OCI-M1 (cell line): ENCODE measurements at regions not wholly inside any gene's neighbourhood (a gene's known extent, or its start where the extent isn't known, plus 50 kb on each side); places are given as distances from the start of the nearest gene placed in this dataset.
"Not testable (repeated sequence)": the region's sequence is repeated elsewhere in the genome, so short reads cannot be mapped to it uniquely, and the experiment has no call there.

Experiments
- DNase-seq: peaks from one replicate; lab custom pipeline; 2025; lab: John Stamatoyannopoulos, UW

DNA sequence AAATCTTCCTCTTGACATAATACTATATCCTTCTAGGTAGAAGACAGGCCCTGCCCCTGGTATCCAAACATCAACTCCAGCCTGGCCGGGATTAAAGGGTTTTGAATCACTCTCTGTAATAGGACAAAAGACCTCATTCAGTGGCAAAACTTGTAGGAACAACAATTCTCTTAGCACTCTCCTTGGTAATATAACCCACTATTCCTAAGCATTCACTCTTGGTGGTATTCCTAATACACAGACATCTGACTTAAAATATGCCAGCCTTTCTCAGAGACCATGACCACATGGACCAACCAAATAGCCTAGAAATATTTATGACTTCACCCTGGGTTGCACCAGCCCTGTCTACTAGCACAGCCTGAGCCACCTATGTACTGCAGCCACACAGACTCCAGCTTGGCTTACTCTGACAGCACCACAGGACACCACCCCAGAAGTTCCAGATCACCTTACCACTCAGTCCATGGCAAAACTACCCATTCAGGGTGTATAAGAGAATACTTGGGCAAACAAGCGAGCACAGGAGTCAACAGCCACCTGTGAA lies 244.9 kb upstream of the NEBL start:
- DNase-seq, result no peak

- DNase-seq, result no peak
These were observed 241.7 kb upstream of the NEBL start for GRCh38 chr10:21138769-21139340.

GRCh38 chr10:21135023-21135931 lies 238.2 kb upstream of the NEBL start:
- no peak for DNase-seq

- DNase-seq, result no peak
These were observed 237.5 kb upstream of the NEBL start for GRCh38 chr10:21134645-21135022.

DNA sequence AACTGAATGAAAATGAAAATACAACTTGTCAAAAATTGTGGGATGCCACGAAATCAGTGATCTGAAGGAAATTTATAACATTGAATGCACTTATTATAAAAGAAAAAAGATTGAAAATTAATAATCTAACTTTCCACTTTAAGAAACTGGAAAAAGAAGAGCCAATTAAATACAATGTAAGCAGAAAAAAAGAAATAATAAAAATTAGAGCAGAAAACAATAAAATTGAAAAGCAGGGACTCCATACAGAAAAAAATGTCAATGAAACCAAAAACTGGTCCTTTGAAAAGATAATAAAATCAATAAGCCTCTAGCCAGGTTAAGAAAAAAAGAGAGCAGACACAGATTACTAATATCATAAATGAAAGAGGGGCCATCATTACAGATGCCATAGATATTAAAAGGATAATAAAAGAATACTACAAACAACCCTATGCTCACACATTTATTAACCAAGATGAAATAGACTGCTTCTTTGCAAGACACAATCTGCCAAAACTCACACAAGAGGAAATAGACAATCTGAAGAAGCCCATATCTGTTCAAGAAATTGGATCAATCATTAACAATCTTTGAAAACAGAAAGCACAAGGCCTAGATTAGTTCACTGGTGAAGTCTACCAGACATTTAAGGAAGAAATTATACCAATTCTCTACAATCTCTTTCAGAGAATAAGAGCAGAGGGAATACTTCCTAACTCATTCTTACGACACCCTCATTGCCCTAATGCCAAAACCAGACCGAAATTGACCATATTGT lies 233.8 kb upstream of the NEBL start:
- no peak for DNase-seq

DNA sequence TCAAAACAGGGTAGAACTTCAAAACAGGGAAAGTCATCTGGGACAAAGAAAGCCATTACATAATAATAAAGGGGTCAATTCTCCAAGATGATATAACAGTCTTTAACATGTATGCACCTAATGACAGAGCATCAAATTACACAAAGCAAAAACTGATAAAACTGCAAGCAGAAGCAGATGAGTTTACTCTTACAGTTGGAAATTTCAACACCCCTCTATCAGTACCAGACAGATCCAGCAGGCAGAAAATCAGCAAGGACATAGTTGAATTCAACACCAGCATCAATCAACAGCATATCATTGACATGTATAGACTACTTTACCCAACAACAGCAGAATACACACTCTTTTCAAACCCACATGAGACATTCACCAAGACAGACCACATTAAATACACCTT lies 233.0 kb upstream of the NEBL start:
- peak; percentile 55 for DNase-seq

- no peak for DNase-seq
These were observed 228.5 kb upstream of the NEBL start for GRCh38 chr10:21125471-21126228.

DNA sequence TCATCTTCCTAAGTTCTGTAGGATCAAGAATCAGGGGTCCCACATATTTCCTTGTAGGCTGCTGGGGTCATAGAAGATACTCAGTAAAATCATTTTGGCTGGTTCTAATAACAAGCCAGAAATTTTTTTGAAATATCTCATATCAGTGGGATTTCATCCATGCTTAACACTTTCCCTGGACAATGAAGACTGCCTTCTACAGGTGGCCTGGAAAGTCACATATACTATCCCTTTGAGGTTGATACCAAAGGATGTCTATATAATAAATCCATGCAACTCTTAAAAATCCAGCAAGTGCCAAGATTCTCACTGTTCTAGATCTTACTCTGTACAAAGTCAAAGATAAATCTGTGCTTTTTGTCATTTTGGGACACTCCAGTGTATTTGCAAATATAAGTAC lies 225.8 kb upstream of the NEBL start:
- no peak for DNase-seq

DNA sequence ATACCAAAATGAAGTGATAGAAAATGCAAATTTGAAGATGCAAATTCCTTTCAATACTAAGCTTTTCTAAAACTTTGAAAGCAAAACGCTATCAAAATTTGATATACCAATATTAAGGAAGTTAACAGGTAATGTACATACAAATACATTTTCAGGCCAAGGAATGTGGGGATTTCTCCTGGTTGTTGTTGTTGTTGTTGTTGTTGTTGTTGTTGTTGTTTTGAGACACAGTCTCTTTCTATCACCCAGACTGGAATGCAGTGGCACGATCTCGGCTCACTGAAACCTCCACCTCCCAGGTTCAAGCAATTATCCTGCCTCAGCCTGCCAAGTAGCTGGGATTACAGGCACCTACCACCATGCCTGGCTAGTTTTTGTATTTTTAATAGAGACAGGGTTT lies 224.7 kb upstream of the NEBL start:
- not testable (repeated sequence) for DNase-seq

DNA sequence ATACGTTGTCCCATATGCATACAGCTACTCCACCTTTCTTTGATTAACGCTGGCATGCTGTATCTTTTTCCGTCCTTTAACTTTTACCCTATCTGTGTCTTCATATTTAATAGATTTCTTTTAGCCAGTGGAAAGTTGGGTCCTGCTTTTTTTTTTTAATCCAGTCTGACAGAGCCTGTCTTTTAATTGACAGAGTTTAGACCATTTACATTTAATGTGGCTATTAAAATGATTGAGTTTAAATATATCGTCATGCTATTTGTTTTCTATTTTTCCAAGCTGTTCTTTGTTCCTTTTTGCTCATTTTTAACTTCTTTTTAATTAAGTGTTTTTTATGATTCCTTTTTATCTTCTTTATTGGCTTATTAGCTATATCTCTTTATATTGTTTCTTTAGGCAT lies 217.6 kb upstream of the NEBL start:
- DNase-seq, result no peak

DNA sequence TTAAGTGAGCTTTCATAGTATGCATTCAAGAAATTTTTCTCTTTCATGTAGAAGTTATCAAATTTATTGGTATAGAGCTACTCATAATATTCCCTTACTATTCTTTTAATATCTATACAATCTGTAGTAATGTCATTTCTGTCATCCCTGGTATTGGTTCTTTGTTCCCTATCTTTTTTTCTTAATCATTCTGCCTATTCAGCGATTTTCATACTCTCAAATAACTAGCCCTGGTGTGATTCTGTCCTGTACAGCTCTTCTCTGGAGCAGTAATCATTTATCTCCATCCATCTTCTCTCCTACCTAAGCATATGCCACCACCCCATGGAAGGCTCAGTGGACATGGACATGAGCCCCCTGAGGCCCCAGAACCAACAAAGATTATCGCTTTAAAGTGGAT lies 213.2 kb upstream of the NEBL start:
- no peak for DNase-seq

DNA sequence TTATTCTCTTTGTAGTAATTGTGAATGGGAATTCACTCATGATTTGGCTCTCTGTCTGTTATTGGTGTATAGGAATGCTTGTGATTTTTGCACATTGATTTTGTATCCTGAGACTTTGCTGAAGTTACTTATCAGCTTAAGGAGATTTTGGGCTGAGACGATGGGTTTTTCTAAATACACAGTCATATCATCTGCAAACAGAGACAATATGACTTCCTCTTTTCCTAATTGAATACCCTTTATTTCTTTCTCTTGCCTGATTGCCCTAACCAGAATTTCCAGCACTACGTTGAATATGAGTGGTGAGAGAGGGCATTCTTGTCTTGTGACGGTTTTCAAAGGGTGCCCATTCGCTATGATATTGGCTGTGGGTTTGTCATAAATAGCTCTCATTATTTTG lies 209.8 kb upstream of the NEBL start:
- DNase-seq, result peak; percentile 62

DNA sequence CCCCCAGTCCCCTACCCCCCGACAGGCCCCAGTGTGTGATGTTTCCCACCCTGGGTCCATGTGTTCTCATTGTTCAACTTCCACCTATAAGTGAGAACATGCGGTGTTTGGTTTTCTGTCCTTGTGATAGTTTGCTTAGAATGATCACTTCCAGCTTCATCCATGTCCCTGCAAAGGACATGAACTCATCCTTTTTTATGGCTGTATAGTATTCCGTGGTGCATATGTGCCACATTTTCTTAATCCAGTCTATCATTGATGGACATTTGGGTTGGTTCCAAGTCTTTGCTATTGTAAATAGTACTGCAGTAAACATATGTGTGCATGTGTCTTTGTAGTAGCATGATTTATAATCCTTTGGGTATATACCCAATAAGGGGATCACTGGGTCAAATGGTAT lies 208.2 kb upstream of the NEBL start:
- not testable (repeated sequence) for DNase-seq

- peak; percentile 49 for DNase-seq
These were observed 203.9 kb upstream of the NEBL start for GRCh38 chr10:21100871-21101514.

GRCh38 chr10:21100190-21100589 lies 203.1 kb upstream of the NEBL start:
- DNase-seq, result no peak

GRCh38 chr10:21099291-21100062 lies 202.4 kb upstream of the NEBL start:
- DNase-seq, result peak; percentile 54

GRCh38 chr10:21097926-21098355 lies 200.8 kb upstream of the NEBL start:
- DNase-seq, result peak; percentile 89

DNA sequence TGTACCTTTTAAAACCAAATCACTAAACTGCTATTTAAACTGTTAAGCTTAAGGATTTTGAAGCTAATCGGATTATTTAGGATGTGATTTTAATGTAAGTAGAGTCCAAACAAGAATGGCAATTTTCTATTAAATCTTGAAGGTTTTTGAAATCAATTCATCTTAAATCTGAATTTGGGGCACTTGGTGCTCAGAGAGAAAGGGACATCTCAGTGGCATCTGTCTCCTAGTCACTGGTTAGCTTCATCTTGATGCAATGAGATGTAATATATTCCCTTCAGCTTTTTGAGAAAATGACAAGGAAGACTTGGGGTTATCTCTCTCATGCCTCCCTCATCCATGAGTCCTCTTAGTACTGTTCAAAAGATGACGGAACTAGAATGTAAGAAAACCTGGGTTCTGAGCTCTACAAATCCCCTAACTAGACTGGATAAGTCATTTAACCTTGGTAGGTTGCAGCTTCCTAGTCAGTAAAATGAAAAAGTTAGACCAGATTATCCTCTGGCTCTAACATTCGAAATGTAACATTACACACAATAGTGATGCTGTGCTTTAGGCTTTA lies 198.5 kb upstream of the NEBL start:
- peak; percentile 46 for DNase-seq

DNA sequence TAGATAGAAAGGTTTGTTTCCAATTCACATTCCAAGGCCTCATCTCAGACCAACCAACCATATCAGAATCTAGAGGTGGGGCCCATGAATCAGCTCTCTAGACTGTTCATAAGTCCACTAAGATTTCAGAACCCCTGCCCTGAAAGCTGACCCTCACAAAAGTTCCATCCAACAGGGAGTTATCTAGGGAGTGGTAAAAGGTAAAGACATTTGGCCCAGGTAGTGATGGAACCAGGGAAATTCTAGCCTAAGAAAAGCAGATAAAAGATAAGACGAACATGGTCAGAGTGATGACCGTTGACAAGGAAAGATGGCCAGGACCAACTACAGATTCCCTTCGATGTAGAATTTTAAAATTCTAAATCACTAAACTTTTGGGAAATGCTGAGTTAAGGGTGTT lies 198.0 kb upstream of the NEBL start:
- no peak for DNase-seq
